GM19043 (cell line): ENCODE measurements at regions not wholly inside any gene's neighbourhood (a gene's known extent, or its start where the extent isn't known, plus 50 kb on each side); places are given as distances from the start of the nearest gene placed in this dataset.

Experiments
- ATAC-seq: cut with Tn5 transposase; IDR thresholded peaks from one replicate; pipeline ENCODE4 v1.9.1; 2021; ENCODE audit warnings: low read depth; ENCODE audit not compliant: unreplicated experiment

DNA sequence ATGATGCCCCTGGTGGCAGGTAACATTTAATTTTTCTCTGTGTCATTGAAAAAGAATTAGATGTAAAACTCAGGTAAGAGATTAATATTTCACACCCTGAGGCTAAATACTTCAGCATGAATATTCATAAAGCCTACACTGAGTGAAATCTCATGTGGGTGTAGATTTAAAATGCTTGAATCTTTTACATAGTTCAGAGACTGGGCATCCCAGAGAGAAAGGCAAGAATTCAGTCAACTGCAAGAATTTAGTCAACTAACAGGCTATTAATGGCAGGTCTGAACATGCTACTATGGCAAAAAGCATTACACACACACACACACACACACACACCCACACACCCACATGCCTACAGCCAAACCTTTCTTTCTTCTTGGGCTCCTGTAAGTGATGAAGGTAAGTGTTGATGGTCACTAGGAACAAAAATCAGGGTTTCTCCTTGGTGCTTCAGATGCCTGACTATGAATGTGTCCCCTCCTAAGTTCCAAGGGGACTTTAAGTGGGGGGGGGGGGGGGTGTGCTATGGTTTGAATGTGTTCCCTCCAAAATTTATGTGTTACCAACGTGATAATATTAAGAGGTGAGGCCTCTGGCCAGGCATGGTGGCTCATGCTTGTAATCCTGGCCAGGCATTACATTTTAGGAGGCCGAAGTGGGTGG, 63.7 kb upstream of the PSMD7 start:
- ATAC-seq: no peak

DNA sequence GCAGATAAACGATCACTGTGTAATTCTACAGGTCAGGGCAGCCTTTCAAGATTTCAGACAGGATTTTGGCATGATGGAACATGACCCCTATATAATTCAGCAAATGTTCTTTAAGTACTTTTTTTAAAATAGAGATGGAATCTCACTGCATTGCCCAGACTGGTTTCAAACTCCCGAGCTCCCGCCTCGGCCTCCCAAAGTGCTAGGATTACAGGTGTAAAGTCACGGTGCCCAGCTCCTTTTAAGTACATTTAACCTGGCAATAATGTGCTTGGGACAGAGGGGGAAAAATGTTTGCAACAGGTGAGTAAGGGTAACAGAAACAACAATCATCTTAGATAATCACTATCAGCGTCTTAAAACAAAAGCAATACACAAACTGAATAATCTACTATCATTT, 66.5 kb upstream of the PSMD7 start:
- ATAC-seq: no peak

DNA sequence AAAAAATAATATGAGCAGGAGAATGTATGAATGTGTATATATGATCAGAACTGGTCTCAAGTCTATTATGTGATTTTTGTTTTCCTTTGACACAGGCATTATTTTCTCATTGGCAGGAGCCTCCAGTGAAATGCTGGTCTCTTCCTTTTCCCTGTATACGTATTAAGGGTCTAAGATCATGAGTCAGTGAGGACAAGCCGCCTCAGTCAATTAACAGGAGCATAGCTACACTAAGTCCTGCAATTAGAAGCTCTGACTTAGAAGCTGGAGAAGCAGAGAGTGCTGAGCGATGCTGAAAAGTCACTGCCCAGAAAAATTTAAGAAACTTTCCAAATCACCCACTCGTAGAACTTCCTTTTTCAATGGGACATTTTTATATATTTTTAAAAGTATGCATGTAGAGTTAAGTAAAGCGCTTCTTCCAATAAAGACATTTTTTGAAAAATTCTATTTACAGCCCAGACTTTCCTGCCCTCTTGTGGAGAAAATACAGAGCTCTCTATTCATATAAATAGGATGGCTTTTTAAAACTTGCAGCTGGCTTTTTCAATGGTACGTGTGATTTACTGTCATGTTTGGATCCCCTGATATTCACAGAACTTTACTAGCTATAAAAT, 70.2 kb upstream of the PSMD7 start:
- ATAC-seq: no peak

DNA sequence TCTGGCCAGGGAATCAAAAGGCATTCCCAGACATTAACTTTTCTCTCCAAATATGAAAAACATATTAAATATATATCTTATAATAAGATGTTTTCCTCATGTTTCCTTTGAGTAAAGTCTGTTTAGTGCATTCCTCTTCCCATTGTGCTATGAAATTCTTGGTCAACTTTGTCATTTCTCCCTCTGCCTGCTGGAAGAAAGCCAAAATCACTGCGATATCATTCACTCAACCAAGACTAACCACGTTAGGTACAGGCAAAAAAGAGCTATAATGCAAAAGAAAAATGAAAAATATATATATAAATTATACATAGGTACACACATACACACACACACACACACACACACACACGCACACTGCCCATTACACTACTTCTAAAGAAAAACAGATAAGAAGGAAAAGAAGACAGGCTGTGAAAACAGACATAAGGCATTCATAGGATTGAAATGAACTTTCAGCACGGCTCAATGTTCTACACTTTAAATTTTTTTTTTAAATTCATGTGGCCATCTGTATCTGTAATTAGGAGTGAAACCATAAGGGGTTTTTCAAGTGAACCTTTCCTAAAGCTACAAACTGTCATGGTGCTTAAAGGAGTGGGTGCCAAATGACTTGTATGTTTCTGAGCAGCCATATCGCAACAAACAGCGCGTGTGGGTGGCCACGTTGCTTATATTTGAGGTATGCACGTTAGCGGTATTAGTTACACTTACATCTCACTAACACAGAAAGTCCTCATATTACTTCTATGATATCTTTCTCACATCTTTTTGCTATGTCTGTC, 71.6 kb upstream of the PSMD7 start:
- ATAC-seq: no peak

DNA sequence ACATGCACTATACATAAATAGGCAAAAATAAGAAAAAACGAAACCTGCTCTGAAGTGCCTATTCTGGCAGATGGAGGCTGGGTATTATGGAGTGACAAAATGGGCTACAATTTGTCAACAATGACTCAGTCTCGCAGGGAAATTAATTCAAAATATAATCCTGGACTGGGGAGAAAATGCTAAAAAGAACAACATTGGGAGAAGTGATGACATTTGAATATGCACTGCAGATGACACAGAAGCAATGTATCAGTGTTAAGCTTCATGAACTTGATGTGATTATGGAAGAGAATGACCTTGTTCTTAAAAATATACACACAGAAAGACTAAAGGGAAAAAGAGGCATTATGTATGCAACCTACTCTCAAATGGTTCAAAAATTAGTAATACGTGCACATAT, 74.8 kb upstream of the PSMD7 start:
- ATAC-seq: no peak

DNA sequence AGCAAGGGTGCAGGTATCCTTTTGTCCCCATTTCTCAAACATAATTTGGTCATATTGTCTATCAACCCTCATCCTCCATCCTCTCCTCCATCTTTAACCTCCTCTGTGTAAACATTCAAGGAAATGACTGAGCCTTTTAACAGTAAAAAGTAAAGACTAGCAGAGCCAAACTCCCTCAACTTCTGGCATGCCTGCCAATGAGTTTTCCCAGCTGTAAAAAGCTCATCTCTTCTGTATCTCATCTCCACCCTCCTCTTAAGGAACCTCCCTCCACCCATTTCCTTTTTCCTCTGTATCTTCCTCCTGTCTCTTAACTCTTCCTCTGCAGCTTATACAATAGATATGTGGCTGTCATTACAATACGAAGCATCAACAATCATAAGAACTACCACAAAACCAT, 76.9 kb upstream of the PSMD7 start:
- ATAC-seq: no peak

DNA sequence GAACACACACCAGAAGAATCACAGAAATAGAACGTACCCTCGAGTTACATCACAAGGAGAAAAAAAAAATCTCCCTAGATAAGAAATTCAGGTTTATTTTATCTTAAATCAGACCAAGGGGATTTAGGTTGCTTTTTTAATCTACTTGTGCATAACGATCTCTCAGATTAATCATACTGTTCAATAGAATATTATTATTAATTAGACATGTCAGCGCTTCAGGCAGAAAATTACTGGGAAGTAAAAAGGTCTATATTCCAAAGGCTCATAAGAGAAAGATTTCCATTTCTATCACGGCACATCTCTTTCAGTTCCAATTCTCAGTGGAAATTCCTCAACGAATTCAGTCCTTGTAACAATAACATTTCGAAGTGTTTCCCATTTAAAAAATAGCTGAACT, 77.7 kb upstream of the PSMD7 start:
- no peak for ATAC-seq

DNA sequence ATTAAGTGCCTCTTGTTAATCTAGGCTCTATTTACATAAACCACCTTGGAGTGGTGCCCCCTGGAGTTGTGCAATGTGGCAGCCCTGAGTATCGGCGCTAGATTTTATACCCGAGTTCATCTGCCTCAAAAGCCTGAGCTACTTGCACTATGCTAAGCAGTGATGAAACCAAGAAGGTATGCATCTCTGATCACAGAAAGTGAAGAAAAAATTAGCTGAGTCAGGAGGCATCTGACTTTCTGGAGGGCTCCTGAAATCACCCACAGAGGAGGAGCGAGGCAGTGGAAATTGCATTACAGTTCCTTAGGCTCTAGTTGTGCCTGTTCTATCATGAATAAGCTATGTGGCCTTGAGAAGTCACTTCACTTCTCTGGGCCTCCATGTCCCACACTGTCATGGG, 80.3 kb upstream of the PSMD7 start:
- ATAC-seq: no peak

DNA sequence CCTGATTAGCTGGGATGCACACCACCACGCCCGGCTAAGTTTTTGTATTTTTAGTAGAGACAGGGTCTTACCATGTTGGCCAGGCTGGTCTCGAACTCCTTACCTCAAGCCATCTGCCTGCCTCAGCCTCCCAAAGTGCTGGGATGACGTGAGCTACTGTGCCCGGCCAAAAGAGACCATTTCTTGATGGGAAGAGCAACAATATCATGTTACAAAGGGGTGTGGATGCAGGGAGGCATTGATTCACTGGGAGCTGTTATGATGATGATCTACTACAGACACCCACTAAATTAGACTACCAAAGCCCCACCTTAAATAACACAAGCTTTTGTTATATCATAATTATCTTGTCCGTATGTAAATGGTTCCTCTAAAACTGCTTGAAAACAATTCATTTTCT, 81.4 kb upstream of the PSMD7 start:
- ATAC-seq: no peak

DNA sequence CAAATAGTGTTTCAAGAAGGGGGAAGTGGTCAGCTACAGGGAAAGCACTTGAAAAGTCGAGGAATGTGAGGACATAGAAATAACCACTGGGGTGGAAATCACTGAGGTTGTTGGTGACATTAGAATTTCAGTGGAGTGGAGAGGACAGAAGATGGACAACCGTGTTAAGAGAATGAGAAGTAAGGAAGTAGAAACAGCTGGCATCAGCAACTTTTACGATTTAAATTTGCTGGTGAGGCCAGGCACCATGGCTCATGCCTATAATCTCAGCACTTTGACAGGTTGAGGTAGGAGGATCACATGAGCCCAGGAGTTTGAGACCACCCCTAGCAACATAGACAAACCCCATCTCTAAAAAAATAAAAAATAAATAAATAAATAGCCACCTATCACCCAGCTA, 83.2 kb upstream of the PSMD7 start:
- ATAC-seq: no peak

DNA sequence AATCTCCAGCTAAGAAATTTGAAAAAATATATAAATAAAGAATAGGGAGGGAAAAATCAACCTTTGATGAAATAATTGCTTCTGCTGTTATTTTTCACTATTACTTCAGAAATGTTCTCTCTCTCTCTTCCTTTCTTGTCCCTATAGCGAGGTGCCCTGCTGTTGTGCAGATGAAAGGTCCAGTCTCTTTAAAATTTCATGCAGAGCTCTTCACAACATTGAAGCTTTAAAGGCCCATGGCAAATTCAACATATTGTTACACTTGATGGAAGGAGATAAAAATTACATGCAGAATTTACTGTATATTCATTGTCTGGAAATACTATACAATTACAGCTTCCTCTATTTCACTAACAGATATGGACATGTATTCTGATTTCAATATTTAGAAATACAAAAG, 86.4 kb upstream of the PSMD7 start:
- ATAC-seq: no peak

DNA sequence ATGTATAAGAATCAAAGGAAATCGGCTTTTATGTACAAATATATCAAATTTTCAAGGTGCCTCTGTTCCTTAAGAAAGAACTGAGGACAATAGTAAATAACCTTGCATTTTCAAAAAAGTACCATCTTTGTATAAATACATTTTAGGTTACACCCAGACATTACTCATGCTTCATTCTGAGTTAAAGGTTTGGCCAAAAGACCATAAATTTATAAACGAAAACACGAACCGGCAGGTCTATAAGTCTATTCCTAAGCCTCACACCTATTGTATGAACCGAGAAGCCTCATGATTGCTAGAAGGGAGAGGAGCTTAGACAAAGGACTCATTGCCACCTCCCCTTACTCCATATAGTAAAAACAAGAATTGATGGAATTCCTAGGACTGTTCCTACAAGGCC, 94.6 kb upstream of the PSMD7 start:
- no peak for ATAC-seq

DNA sequence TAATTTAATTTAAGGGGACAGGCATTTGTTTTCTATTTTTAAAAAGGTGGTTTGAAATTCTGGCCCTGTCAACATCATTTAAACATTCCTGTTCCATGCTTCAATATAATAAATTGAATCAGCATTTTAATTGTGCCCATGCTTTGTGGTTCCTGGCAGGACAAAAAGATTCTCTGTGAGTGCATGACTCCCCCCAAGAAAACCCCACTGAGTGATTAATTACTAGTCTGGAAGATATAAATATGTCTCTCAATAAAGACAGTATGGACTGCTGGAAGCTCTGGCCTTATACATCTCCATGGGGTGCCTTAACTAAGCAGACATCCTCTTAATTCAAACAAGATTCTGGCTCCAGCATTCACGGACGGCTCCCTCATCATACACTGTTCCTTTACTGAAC, 95.0 kb upstream of the PSMD7 start:
- ATAC-seq: no peak

DNA sequence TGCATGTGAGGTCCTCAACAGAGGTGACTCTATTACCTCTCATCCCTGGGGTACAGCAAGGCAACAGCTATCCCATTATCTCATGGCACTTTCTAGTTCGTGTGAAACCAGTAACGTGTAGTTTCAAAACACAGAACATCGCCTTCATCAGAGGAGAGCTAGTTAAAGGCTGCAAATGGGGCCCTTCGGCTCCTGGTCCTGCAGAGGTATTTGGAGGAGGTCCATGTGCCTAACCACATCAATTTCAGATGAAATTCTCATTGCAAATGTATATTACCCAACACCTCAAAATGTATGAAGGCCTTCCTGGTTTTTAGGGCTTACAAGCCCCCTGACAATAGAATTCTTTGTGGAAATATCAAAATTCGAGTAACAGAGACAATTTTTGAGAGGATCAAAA, 95.7 kb upstream of the PSMD7 start:
- ATAC-seq: no peak

DNA sequence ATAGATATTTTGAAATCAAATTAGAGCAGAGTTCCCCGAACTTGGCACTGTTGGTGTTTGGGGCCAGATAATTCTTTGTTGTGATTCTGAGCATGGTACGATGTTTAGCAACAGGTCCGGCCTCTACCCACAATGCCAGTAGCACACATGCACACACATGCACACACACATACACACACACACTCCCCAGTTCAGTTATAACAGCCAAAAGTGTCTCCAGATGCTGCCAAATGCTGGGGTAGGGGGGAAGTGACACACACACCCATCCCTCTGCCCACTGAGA, 96.8 kb upstream of the PSMD7 start:
- no peak for ATAC-seq

DNA sequence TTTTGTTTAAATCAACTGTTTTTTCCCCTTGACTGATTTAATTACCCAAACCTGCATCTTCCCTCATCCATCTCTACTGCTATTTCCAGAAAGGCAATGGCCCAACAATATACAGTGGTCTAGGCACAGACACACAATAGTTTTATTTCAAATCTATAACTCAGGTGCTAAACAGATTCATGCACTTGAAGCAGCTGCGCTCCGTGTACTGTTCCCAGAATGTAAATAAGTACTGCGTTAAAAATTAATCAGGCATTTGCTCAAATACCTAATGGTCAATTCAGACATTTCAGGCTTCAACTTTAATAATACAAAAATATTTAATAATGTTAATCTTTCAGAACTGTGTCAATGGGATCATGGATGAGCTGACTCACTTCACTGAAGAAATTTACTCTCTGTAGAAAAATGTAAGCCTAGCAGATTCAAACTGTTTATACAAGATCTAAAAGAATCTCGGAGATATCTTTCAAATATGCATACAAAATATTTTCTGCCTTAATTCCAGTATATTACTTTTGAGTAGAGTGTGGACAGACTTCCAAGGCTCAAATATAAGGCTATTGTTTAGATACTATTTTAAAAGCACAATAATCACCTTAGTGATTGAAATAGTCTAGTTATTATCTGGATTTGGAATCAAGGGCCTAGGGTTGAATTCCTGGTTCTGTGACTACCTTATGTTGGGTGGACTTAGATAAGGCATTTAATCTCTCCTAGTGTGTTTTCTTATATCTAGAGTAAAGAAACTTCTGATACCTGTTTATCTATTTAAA, 97.4 kb upstream of the PSMD7 start:
- no peak for ATAC-seq

DNA sequence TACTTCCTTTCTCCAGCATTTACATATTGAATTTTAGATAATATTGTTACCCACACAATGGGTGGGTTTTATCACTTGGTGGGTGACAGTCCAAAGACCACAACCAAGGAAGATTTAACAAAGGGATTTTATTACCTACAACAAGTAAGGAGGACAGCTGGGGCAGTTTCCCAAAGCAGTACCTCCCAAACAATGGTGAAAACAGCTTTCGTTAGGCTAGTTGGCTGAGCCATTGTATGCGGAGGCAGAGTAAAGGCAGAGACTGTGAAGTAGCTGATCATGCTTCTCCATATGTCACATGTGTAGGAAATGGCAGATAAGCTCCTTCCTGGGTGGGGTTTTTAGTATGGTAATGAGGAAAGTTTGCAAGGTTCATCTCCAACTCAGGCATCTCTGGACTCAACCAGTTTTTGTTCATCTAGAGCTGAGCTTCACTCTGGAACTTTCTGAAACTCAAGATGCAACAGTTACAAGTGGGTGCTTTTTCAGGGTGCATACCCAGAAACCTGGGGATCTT, 104.3 kb upstream of the PSMD7 start:
- ATAC-seq: no peak

DNA sequence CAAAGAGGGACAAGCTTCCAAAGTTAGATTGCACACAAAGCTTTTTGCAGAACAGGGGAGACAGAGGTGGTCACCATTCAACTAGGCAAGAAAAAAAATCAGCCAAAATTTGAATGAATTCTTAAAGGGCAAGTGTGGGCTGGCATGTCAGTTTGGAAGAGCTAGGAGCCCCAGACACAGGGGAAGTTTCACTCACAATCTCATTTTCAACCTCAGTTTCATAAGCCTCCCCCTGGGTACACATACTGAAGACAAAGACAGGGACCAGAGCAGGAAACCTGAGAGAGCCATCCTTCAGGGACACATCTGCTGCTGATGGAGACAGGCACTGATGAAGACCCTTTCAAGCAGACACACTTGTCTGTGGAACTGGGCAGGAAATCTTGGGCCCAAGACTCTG, 106.3 kb upstream of the PSMD7 start:
- ATAC-seq: no peak

DNA sequence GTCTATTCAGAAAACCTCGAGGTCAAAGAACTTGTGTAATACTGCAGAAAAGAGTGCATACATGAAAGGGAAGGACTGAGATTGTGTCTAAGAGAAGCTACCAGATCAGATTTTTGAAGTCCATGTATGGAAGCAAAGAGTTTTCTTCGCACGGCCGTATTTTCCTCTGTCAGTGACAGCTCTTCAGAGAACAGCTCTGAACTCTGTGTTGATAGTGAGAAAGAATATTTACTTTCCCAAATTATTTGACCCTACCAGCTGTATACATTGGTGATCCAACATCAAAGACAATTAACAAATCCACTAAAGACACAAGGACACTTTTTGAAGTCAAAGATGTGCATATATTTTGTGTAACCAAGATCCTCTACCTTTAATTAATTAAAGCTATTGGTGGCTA, 107.8 kb upstream of the PSMD7 start:
- no peak for ATAC-seq

DNA sequence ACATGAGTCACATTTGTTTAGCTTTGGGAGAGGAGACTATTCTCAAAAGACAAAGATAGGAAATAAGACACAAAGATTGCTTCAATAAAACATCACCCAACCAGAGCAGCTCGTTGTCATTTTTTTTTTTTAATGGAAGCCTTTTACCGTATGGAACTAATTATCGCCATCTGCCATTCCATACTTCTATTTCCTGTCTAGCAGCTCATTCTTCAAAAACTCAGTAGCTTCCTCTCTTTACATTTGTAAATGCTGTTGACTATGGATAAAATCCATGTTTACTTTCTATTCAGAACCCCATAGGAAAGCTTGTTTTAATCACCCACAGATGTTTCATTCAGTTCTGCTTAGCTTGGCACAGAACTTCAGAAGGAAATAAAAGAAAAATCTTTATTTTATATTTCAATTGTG, 110.0 kb upstream of the PSMD7 start:
- no peak for ATAC-seq

DNA sequence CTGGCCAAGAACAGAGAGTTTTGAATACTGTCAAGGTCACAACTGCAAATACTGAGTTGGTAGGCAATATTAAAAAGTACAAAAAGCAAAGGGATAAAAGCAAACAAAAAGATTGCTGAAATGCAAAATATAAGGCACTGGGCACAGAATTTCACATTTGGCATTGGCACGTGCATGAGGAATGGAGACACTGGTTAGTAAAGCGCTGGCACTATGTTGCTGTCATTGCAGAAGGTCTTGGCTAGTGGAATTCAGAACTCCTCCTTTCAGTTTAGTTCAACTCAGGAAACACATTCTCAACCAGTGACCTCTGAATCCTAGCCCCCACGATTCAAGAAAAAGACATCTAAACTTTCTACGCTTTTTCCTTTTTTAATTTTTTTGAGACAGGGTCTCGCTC, 111.8 kb upstream of the PSMD7 start:
- no peak for ATAC-seq
